ENCODE measurements at regions not wholly inside any gene's neighbourhood (a gene's known extent, or its start where the extent isn't known, plus 50 kb on each side); places are given as distances from the start of the nearest gene placed in this dataset.

GRCh38 chr18:22767653-22768052 is 165.5 kb upstream of the RBBP8 start:
- TF ChIP-seq HOXA7 (CRISPR knock-in tag; IDR thresholded peaks at IDR 0.05) (no peak), PHF8 (IDR thresholded peaks at IDR 0.05; ENCODE audit: borderline replicate concordance, low read depth) (no peak)
- TF ChIP-seq, protein P1, sequence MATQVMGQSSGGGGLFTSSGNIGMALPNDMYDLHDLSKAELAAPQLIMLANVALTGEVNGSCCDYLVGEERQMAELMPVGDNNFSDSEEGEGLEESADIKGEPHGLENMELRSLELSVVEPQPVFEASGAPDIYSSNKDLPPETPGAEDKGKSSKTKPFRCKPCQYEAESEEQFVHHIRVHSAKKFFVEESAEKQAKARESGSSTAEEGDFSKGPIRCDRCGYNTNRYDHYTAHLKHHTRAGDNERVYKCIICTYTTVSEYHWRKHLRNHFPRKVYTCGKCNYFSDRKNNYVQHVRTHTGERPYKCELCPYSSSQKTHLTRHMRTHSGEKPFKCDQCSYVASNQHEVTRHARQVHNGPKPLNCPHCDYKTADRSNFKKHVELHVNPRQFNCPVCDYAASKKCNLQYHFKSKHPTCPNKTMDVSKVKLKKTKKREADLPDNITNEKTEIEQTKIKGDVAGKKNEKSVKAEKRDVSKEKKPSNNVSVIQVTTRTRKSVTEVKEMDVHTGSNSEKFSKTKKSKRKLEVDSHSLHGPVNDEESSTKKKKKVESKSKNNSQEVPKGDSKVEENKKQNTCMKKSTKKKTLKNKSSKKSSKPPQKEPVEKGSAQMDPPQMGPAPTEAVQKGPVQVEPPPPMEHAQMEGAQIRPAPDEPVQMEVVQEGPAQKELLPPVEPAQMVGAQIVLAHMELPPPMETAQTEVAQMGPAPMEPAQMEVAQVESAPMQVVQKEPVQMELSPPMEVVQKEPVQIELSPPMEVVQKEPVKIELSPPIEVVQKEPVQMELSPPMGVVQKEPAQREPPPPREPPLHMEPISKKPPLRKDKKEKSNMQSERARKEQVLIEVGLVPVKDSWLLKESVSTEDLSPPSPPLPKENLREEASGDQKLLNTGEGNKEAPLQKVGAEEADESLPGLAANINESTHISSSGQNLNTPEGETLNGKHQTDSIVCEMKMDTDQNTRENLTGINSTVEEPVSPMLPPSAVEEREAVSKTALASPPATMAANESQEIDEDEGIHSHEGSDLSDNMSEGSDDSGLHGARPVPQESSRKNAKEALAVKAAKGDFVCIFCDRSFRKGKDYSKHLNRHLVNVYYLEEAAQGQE (IDR thresholded peaks at IDR 0.05) = no peak
